GM21737 (cell line): ENCODE measurements at regions not wholly inside any gene's neighbourhood (a gene's known extent, or its start where the extent isn't known, plus 50 kb on each side); places are given as distances from the start of the nearest gene placed in this dataset.

Source experiments
- ATAC-seq: cut with Tn5 transposase; IDR thresholded peaks from one replicate; pipeline ENCODE4 v1.9.1; 2021; ENCODE audit warnings: mild to moderate bottlenecking, moderate library complexity; ENCODE audit not compliant: unreplicated experiment

DNA sequence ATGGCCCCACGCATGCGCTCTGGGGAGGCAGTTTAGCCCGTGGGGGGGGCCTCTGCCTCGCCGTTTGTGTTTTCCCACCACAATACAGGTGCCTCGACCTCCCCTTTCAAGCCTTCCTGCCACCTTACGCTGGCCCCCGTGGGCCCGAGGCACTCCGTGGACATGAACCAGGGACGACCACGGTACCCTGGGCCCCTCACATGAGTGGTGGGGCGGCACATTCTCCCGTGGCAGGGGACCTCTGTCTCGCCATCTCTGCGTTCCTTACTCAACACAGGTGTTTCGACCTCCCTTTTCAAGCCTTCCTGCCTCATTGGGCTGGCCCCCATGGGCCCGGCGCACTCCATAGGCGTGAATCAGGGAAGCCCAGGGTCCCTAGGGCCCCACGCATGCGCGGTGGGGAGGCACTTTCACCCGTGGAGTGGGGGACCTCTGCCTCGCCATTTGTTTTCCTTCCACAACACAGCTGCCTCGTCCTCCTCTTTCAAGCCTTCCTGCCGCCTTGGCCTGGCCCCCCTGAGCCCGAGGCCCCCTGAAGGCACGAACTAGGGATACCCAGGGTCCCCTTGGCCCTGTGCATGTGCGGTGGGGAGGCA lies 339.5 kb downstream of the ALG10 start:
- ATAC-seq: no peak

DNA sequence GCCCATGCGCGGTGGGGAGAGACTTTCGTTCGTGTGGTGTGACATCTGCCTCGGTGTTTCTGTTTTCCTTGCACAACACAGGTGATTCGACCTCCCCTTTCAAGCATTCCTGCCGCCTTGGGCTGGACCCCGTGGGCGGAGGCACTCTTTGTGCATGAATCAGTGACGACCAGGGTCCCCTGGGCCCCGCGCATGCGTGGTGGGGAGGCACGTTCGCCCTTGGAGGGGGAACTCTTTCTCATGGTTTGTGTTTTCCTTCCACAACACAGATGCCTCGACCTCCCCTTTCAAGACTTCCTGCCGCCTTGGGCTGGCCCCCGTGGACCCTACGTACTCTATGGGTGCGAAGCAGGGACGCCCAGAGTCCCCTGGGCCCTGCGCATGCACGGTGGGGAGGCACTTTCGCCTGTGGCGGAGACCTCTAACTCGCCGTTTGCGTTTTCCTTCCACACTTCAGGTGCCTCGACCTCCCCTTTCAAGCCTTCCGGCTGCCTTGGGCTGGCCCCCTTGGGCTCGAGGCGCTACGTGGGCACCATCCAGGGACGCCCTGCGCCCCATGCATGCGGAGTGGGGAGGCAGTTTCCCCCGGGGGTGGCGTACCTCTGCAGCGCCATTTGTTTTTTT lies 340.9 kb downstream of the ALG10 start:
- ATAC-seq: no peak

DNA sequence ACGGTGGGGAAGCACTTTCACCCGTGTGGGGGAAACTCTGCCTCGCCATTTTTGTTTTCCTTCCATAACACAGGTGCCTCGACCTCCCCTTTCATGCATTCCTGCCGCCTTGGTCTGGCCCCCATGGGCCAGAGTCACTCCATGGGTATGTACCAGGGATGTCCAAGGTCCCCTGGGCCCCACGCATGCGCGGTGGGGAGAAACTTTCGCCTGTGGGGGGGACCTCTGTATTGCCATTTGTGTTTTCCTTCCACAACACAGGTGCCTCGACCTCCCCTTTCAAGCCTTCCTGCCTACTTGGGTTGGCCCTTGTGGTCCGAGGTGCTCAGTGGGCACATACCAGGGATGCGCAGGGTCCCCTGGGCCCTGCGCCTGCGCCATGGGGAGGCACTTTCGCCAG lies 345.8 kb downstream of the ALG10 start:
- ATAC-seq: no peak

DNA sequence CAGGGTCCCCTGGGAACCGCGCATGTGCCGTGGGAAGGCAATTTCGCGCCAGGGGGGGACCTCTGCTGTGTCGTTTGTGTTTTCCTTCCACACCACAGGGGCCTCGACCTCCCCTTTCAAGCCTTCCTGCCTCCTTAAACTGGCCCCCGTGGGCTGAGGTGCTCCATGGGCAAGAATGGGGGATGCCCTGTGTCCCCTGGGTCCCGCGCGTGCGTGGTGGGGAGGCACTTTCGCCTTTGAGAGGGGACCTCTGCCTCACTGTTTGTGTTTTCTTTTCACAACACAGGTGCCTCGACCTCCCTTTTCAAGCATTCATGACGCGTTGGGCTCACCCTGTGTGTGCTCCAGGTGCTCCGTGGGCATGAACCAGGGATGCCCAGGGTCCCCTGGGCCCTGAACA lies 348.8 kb downstream of the ALG10 start:
- ATAC-seq: no peak

DNA sequence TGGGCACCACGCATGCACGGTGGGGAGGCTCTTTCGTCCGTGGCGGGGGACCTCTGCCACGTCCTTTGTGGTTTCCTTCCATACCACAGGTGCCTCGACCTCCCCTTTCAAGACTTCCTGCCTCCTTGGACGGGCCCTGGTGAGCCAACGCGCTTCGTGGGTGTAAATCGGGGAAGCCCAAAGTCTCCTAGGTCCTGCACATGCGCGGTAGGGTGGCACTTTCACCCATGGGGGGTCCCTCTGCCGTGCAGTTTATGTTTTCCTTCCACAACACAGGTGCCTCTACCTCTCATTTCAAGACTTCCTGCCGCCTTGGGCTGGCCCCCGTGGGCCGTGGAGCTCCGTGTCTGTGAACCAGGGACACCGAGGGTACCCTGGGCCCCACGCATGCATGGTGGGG lies 349.7 kb downstream of the ALG10 start:
- ATAC-seq: no peak

DNA sequence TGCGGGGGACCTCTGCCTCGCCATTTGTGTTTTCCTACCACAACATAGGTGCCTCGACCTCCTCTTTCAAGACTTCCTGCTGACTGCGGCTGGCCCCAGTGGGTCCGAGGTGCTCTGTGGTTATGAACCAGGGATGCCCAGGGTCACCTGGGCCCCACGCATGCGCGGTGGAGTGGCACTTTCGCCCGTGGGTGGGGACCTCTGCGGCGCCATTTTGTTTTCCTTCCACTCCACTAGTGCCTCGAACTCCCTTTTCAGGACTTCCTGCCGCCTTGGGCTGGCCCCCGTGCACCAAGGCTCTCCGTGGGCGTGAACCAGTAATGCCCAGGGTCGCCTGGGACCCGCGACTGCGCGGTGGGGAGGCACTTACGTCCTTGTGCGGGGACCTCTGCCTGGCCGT lies 351.6 kb downstream of the ALG10 start:
- no peak for ATAC-seq

DNA sequence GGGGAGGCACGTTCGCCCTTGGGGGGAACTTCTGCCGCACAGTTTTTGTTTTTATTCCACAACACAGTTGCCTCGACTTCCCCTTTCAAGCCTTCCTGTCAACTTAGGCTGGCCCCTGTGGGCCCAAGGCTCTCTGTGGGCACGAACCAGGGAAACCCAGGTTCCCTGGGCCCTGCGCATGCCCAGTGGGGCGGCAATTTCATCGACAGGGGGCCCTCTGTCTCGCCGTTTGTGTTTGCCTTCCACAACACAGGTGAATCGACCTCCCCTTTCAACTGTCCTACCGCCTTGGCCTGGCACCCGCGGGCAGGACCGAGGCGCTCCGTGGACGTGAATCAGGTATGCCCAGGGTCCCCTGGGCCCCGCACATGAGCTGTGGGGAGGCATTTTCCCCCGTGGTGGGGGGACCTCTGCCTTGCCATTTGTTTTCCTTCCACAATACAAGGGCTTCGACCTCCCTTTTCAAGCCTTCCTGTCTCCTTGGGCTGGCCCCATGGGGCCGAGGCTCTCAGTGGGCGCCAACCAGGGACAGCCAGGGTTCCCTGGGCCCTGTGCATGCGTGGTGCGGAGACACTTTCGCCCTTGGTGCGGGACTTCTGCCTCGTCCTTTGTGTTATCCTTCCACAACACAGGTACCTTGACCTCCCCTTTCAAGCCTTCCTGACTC lies 354.0 kb downstream of the ALG10 start:
- ATAC-seq: no peak

DNA sequence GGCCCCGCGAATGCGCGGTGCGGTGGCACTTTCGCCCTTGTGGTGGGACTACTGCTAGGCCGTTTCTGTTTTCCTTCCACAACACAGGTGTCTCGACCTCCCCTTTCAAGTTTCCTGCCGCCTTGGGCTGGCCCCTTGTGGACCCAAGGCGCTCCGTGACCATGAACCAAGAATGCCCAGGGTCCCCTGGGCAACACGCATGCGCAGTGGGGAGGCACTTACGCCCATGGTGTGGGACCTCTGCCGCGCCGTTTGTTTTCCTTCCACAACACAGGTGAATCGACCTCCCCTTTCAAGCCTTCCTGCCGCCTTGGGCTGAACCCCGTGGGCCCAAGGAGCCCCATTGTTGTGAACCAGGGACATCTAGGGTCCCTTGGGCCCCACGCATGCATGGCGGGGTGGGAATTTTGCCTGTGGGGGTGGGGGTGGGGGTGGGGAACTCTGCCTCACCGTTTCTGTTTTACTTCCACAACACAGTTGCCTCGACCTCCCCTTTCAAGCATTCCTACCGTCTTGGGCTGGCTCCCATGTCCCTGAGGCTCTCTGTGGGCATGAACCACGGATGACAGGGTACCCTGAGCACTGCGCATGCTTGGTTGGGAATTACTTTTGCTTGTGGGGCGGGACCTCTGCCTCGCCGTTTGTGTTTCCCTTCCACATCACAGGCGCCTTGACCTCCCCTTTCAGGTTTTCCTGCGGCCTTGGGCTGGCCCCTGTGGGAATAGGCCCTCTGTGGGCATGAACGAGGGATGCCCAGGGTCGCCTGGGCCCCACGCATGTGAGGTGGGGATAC lies 355.1 kb downstream of the ALG10 start:
- ATAC-seq: no peak

DNA sequence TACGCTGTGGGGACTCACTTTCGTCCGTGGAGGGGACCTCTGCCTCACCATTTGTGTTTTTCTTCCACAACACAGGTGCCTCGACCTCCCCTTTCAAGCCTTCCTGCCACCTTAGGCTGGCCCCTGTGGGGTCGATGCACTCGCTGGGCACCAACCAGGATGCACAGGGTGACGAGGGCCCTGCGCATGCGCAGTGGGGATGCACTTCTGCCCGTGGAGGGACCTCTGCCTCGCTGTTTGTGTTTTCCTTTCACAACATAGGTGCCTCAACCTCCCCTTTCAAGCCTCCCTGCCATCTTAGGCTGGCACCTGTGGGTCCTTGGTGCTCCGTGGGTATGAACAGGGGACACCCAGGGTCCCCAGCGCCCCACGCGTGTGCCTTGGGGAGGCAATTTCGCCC lies 356.8 kb downstream of the ALG10 start:
- no peak for ATAC-seq

DNA sequence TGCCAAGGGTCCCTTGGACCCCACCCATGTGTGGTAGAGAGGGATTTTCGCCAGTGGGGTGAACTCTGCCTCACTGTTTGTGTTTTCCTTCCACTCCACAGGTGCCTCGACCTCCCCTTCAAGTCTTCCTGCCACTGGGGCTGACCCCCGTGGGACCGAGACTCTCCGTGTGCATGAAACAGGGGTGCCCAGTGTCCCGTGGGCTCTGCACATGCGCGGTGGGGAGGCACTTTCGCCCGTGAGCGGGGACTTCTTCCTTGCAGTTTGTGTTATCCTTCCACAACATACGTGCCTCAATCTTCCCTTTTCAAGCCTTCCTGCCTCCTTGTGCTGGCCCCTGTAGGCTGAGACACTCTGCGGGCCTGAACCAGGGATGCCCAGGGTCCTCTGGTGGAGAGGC lies 362.4 kb downstream of the ALG10 start:
- no peak for ATAC-seq

DNA sequence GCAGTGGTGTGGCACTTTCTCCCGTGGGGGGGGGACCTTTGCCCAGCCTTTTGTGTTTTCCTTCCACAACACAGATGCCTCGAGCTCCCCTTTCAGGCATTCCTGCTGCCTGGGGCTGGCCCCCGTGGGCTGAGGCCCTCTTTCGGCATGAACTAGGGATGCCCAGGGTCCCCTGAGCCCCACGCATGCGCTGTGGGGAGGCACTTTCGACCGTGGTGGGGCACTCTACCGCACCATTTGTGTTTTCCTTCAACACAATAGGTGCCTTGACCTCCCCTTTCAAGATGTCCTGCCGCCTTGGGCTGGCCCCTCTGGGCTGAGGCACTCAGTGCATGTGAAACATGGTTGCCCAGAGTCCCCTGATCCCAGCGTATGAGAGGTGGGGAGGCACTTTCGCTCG lies 363.7 kb downstream of the ALG10 start:
- no peak for ATAC-seq

DNA sequence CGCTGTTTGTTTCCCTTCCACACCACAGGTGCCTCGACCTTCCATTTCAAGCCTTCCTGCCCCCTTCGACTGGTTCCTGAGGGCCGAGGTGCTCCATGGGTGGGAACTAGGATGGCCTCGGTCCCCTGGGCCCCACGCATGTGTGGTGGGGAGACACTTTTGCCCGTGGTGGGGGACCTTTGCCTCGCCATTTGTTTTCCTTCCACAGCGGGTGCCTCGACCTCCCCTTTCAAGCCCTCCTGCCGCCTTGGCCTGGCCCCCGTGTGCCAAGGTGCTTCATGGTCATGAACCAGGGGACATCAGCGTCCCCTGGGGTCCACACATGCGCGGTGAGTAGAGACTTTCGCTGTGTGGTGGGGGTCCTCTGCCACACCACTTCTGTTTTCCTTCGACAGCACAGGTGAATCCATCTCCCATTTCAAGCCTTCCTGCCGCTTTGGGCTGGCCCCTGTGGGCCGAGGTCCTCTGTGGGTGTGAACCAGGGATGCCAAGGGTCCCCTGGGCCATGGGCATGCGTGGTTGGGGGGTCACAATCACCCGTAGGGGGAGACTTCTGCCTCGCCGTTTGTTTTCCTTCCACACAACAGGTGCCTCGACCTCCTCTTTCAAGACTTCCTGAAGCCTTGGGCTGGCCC lies 364.4 kb downstream of the ALG10 start:
- ATAC-seq: no peak

DNA sequence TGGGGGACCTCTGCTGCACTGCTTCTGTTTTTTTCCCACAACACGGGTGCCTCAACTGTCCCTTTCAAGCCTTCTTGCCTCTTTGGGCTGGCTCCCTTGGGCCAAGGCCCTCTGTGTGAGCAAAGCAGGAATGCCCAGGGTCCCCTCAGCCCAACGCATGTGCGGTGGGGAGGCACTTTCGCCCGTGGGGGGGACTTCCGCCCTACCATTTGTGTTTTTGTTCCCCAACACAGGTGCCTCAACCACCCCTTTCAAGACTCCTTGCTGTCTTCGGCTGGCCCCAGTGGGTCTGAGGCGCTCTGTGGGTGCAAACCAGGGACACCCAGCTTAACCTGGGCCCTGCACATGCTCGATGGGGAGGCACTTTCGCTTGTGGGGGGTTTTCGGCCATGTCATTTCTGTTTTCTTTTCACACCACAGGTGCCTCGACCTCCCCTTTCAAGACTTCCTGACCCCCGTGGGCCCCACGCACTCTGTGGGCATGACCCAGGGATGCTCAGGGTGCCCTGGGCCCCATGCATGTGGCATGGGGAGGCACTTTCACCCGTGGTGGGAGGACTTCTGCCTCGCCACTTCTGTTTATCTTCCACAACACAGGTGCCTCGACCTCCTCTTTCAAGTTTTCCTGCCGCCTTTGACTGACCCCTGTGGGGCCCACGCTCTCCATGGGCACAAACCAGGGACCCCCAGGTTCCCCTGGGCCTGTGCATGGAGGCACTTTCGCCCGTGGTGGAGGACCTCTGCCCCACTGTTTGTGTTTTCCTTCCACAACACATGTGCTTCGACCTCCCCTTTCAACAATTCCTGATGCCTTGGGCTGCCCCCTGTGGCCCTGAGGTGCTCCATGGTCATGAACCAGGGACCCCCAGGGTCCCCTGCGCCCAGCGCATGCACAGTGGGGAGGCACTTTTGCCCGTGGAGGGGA lies 365.7 kb downstream of the ALG10 start:
- no peak for ATAC-seq

DNA sequence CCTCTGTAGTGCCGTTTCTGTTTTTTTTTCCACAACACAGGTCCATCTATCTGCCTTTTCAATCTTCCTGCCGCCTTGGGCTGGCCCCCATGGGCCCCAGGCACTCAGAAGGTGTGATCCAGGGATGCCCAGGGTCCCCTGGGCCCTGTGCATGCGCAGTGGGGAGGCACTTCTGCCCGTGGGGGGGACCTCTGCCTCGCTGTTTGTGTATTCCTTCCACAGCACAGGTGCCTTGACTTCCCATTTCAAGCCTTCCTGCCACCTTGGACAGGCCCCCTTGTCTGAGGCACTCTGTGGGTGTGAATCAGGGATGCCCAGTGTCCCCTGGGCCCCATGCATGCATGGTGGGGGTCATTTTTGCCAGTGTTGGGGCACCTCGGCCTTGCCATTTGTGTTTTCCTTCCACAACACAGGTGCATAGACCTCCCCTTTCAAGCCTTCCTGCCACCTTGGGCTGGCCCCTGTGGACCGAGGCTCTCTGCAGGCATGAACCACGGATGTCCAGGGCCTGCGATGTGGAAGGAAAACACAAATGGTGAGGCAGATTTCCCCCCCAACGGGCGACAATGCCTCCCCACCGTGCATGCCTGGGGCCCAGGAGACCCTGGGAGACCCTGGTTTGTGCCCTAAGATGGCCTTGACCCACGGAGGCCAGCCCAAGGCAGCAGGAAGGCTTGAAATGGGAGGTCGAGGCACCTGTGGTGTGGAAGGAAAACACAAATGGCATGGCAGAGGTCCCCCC lies 366.5 kb downstream of the ALG10 start:
- no peak for ATAC-seq

DNA sequence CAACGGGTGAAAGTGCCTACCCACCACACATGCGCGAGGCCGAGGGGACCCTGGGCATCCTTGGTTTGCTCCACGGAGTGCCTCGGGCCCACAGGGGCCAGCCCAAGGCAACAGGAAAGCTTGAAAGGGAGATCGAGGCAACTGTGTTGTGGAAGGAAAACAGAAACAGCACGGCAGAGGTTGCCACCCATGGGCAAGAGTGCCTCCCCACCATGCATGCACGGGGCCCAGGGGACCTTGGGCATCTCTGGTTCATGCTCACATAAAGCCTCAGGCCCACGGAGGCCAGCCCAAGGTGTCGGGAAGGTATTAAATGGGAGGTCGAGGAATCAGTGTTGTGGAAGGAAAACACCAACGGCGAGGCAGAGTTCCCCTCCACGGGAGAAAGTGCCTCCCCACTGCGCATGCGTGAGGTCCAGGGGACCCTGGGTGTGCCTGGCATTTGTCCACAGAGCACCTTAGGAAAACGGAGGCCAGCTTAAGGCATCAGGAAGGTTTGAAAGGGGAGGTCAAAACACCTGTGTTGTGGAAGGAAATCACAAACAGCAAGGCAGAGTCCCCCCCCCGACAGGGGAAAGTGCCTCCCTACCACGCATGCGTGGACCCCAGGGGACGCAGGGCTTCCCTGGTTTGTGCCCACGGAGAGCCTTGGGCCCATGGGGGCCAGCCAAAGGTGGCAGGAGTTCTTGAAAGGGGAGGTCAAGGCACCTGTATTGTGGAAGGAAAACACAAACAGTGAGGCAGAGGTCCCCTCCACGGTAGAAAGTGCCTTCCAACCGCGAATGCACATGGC lies 367.3 kb downstream of the ALG10 start:
- no peak for ATAC-seq

DNA sequence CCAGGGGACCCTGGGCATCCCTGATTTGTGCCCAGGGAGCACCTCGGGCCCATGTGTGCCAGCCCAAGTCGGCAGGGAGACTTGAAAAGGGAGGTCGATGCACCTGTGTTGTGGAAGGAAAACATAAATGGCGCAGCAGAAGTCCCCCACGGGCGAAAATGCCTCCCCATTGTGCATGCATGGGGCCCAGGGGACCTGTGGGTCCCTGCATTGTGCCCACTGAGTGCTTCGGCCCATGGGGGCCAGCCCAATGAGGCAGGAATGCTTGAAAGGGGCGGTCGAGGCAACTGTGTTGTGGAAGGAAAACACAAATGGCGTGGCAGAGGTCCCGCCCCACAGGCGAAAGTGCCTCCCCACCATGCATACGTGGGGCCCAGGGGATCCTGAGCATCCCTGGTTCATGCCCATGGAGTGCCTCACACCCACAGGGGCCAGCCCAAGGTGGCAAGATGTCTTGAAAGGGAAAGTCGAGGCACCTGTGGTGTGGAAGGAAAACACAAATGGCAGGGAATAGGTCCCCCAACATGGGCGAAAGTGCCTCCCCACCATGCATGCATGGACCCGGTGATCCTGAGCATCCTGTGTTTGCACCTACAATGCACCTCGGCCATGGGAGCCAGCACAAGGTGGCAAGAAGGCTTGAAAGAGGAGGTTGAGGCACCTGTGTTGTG lies 368.0 kb downstream of the ALG10 start:
- no peak for ATAC-seq

DNA sequence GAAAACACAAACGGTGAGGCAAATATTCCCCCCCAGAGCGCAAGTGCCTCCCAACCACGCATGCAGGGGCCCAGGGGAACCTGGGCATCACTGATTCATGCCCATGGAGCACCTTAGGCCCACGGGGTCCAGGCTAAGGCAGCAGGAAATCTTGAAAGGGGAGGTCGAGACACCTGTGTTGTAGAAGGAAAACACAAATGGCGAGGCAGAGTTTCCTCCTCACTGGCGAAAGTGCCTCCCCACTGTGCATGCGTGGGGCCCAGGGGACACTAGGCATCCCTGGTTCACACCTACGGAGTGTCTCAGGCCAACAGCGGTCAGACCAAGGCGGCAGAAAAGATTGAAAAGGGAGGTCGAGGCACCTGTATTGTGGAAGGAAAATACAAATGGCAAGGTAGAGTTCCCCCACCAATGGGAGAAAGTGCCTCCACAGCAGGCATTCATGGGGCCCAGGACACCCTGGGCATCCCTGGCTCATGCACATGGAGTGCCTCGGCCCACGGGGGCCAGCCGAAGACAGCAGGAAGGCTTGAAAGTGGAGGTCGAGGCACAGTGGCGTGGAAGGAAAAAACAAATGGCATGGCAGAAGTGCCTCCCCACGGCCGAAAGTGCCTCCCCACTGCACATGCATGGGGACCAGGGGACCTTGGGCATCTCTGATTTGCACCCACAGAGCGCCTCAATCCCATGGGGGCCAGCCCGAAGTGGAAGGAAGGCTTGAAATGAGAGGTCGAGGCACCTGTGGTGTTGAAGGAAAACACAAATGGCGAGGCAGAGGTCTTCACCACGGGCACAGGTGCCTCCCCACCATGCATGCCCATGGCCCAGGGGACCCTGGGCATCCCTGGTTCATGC lies 368.8 kb downstream of the ALG10 start:
- no peak for ATAC-seq
